ENCODE measurements at regions not wholly inside any gene's neighbourhood (a gene's known extent, or its start where the extent isn't known, plus 50 kb on each side); places are given as distances from the start of the nearest gene placed in this dataset.

DNA sequence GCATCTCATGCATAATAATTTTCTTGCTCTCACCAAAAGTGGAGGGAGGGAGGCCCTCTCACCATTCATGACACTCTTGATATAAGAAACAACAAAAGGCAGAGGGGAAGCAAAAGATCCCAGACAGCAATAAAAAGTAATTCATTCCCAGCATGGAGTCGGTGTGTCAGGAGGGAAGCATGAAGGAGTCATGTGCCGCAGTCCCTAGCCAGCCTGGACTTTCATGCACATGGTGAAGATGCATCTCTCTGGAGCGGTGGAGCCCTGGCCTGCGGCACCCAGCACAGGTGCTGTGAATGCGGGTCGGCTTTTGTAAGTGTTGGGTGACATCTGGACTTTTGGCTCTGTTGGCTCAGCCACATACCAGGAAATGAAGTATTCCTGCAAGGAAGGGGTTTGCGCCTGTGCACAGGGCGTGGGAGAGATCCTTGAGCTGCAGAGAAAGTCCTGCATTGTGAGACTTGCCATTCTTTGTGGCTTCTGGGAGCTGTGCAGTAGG lies 119.4 kb downstream of the COPS8 start:
- Histone ChIP-seq H3K4me2 (no peak overlapping the region), H3F3A (ENCODE audit: low read depth) (no peaks in the 10 kb centered on the region), H3K27ac (no peak overlapping the region), H2AFZ (replicated peaks) (no peak overlapping the region), H3K27me3 (no peaks in the 10 kb centered on the region), H4K20me1 (ENCODE audit: low read depth) (no peaks in the 10 kb centered on the region), H3K4me1 (peaks cover 9% of the 10 kb centered on the region), H3K36me3 (no peaks in the 10 kb centered on the region), H3K4me3 (no peak overlapping the region), H3K79me2 (ENCODE audit: low read depth) (no peaks in the 10 kb centered on the region), H3K9me3 (ENCODE audit: low read depth) (no peaks in the 10 kb centered on the region), H3K9ac (no peak overlapping the region)
- no peak for DNase-seq (ENCODE audit: low spot score)
- Mint-ChIP-seq H3K4me3 (peak overlapping the region; percentile 52), H3K36me3 (no peaks in the 10 kb centered on the region), H3K4me1 (peaks cover 42% of the 10 kb centered on the region), H3K9me3 (peaks cover 3% of the 10 kb centered on the region), H3K27me3 (ENCODE audit: insufficient read depth, low read depth) (peaks cover 2% of the 10 kb centered on the region), H3K27ac (peak overlapping the region; percentile 30)
- TF ChIP-seq EZH2phosphoT487 (IDR thresholded peaks at IDR 0.05), result no peak
- TF ChIP-seq, protein P1, sequence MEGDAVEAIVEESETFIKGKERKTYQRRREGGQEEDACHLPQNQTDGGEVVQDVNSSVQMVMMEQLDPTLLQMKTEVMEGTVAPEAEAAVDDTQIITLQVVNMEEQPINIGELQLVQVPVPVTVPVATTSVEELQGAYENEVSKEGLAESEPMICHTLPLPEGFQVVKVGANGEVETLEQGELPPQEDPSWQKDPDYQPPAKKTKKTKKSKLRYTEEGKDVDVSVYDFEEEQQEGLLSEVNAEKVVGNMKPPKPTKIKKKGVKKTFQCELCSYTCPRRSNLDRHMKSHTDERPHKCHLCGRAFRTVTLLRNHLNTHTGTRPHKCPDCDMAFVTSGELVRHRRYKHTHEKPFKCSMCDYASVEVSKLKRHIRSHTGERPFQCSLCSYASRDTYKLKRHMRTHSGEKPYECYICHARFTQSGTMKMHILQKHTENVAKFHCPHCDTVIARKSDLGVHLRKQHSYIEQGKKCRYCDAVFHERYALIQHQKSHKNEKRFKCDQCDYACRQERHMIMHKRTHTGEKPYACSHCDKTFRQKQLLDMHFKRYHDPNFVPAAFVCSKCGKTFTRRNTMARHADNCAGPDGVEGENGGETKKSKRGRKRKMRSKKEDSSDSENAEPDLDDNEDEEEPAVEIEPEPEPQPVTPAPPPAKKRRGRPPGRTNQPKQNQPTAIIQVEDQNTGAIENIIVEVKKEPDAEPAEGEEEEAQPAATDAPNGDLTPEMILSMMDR (IDR thresholded peaks at IDR 0.05), result no peak
- no peak for TF ChIP-seq EZH2 (IDR thresholded peaks at IDR 0.05)

DNA sequence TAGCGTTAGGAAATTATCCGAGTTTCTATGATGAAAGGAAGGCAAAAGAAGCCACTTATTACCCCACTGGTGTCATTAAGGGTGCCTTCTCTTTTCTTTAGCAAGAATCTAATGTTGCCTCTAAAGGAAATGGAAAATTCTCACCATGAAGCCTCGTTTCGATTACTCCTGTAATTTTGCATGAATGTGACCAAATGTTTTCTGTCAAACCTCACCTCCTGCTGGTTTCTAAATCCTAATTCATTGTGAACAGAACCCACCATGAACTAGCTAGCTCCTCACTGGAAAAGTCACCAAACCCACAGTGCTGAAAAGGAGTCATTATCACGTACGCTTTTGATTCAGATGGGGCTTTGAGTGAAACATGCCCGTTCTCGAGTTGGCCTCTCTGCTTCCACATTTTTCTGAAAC lies 119.9 kb downstream of the COPS8 start:
- H3K27me3 ChIP-seq, result no peaks in the 10 kb centered on the region
- no peaks in the 10 kb centered on the region for H4K20me1 ChIP-seq (ENCODE audit: low read depth)
- no peak overlapping the region for H3K4me2 ChIP-seq
- Mint-ChIP-seq H3K4me3 (no peak overlapping the region), H3K27me3 (ENCODE audit: insufficient read depth, low read depth) (peaks cover 2% of the 10 kb centered on the region), H3K36me3 (no peaks in the 10 kb centered on the region), H3K27ac (no peak overlapping the region), H3K9me3 (peaks cover 3% of the 10 kb centered on the region), H3K4me1 (peaks cover 42% of the 10 kb centered on the region)
- no peaks in the 10 kb centered on the region for H3F3A ChIP-seq (ENCODE audit: low read depth)
- no peak for DNase-seq (ENCODE audit: low spot score)
- H2AFZ ChIP-seq (replicated peaks), result no peak overlapping the region
- no peak overlapping the region for H3K9ac ChIP-seq
- no peaks in the 10 kb centered on the region for H3K36me3 ChIP-seq
- no peak overlapping the region for H3K4me3 ChIP-seq
- TF ChIP-seq EZH2phosphoT487 (IDR thresholded peaks at IDR 0.05), result no peak
- no peak for TF ChIP-seq EZH2 (IDR thresholded peaks at IDR 0.05)
- TF ChIP-seq, protein P1 (IDR thresholded peaks at IDR 0.05), result no peak
- H3K9me3 ChIP-seq (ENCODE audit: low read depth), result no peaks in the 10 kb centered on the region
- peaks cover 9% of the 10 kb centered on the region for H3K4me1 ChIP-seq
- no peak overlapping the region for H3K27ac ChIP-seq
- no peaks in the 10 kb centered on the region for H3K79me2 ChIP-seq (ENCODE audit: low read depth)

DNA sequence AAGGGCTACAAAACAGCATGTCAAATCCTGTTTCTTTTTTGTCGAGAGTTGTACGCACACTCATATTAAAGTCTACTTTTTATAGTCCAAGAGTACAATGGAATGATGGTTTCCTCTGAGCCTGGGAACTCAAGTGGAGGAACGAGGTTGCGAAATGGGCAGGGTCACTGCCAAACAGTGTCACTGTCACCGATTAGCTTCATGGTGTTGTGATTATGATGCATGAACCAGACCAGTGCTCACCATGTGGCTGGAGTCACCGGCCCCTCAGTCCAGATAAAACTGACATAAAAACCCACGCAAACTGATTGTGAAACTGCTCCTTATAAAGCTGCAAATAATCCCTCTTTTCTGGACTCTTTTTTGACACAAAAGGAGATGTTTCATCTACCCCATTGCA lies 122.0 kb downstream of the COPS8 start:
- Mint-ChIP-seq H3K4me1 (peaks cover 30% of the 10 kb centered on the region), H3K4me3 (no peak overlapping the region), H3K27me3 (ENCODE audit: insufficient read depth, low read depth) (peaks cover 2% of the 10 kb centered on the region), H3K36me3 (no peaks in the 10 kb centered on the region), H3K9me3 (no peaks in the 10 kb centered on the region), H3K27ac (no peak overlapping the region)
- no peaks in the 10 kb centered on the region for H3K9me3 ChIP-seq (ENCODE audit: low read depth)
- H3K4me1 ChIP-seq, result peaks cover 9% of the 10 kb centered on the region
- TF ChIP-seq, protein P1 (IDR thresholded peaks at IDR 0.05), result no peak
- TF ChIP-seq EZH2 (IDR thresholded peaks at IDR 0.05) (no peak), EZH2phosphoT487 (IDR thresholded peaks at IDR 0.05) (no peak)
- H3K27me3 ChIP-seq, result no peaks in the 10 kb centered on the region
- H3K79me2 ChIP-seq (ENCODE audit: low read depth), result no peaks in the 10 kb centered on the region
- no peaks in the 10 kb centered on the region for H4K20me1 ChIP-seq (ENCODE audit: low read depth)
- H3F3A ChIP-seq (ENCODE audit: low read depth), result peaks cover 17% of the 10 kb centered on the region
- no peak overlapping the region for H2AFZ ChIP-seq (replicated peaks)
- H3K4me3 ChIP-seq, result no peak overlapping the region
- H3K27ac ChIP-seq, result no peak overlapping the region
- no peak overlapping the region for H3K9ac ChIP-seq
- H3K36me3 ChIP-seq, result no peaks in the 10 kb centered on the region
- no peak overlapping the region for H3K4me2 ChIP-seq
- no peak for DNase-seq (ENCODE audit: low spot score)

All from neural progenitor cell (in vitro differentiated cells).